Activated CD4-positive, alpha-beta T cell treated with anti-CD3 and anti-CD28 coated beads, Interleukin-2, amount 10 ng/mL, durations not matched to agents 7 days and 5 days (primary cell): ENCODE measurements at regions not wholly inside any gene's neighbourhood (a gene's known extent, or its start where the extent isn't known, plus 50 kb on each side); places are given as distances from the start of the nearest gene placed in this dataset.

ENCODE experiments used
- CTCF ChIA-PET: fragments of 350-600 bp; sonication (Branson Sonifier 250); formaldehyde crosslinking; loops from one replicate; lab custom pipeline; 2021; ENCODE audit warnings: antibody characterized with exemption; lab: Charles Lee
- POLR2A ChIA-PET: fragments of 350-600 bp; sonication (Branson Sonifier 250); formaldehyde crosslinking; loops from one replicate; lab custom pipeline; 2021; ENCODE audit warnings: antibody characterized with exemption; lab: Charles Lee
- DNase-seq: peaks from one replicate; pipeline ENCODE4 v3.0.0-alpha.2; 2020
- H3K27ac Mint-ChIP-seq: one replicate; pipeline ENCODE4 v1.8.0; 2021; ENCODE audit warnings: mild to moderate bottlenecking, moderate library complexity, mixed read lengths
- H3K27me3 Mint-ChIP-seq: one replicate; pipeline ENCODE4 v1.8.0; 2021; ENCODE audit warnings: mixed read lengths
- H3K36me3 Mint-ChIP-seq: one replicate; pipeline ENCODE4 v1.8.0; 2021; ENCODE audit warnings: low read depth, mixed read lengths
- H3K4me1 Mint-ChIP-seq: one replicate; pipeline ENCODE4 v1.8.0; 2021; ENCODE audit warnings: mixed read lengths
- H3K4me3 Mint-ChIP-seq: one replicate; pipeline ENCODE4 v1.8.0; 2021; ENCODE audit warnings: mild to moderate bottlenecking, moderate library complexity, mixed read lengths
- H3K9me3 Mint-ChIP-seq: one replicate; pipeline ENCODE4 v1.8.0; 2021; ENCODE audit warnings: mixed read lengths

DNA sequence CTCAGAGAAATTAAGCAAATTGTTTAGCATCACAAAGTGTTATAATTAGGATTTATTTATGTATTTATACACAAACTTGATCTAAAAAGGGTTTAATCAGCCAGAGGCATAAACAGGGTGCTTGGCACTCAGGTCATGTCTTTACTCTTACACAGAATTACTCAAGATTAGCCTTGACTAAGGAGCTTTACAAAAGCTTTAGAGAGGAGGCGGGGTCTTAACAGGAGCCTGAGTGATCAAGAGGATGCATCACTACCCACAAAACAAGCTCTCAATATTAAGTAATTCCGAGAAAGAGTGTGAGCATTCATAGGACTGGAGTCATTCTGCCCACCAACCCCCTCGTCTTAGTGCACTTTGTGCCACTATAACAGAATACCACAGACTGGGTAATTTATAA lies 103.0 kb downstream of the SPATA19 start:
- Mint-ChIP-seq H3K27ac (no peak overlapping the region), H3K4me3 (no peak overlapping the region), H3K9me3 (no peaks in the 10 kb centered on the region), H3K27me3 (no peaks in the 10 kb centered on the region), H3K36me3 (no peaks in the 10 kb centered on the region), H3K4me1 (no peaks in the 10 kb centered on the region)
- ChIA-PET CTCF (no interaction called here), POLR2A (no interaction called here)
- no peak for DNase-seq

DNA sequence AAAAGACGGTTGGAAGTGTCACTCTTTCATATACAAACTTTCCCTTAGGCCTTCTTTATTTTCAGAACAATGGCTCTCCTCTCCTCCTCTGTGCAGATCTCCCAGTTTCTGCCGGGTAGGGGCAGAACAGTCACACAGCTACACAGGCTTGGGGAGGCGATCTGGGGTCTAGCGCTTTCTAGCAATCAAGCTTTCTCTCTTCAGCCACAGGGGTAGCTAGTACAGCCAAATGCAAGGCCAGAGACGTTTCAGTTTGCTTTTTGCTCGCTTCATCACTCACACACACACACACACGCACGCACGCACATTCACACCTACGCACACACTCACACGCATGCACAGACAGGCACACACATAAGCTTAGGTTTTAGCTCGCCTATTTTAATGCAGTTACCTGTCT lies 104.3 kb downstream of the SPATA19 start:
- POLR2A ChIA-PET = no interaction called here
- Mint-ChIP-seq H3K36me3 (no peaks in the 10 kb centered on the region), H3K4me3 (no peak overlapping the region), H3K27me3 (no peaks in the 10 kb centered on the region), H3K4me1 (no peaks in the 10 kb centered on the region), H3K9me3 (no peaks in the 10 kb centered on the region), H3K27ac (no peak overlapping the region)
- no peak for DNase-seq
- CTCF ChIA-PET = no interaction called here

DNA sequence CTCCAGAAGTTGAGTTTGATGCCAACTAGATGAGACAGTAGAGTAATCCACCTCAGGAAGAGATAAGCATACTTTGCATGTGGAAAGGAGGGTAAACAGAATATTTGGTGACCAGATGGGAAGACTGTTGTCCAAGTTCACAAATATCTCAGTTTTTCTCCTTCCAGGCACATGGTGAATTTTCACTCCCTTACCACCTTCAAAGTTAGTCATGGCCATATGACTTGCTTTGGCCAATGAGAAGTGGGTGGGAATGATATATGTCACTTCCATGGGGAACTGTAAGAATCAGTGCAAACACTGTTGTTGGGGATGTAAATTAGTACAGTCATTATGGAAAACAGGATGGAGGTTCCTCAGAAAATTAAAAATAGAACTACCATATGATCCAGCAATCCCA lies 105.8 kb downstream of the SPATA19 start:
- H3K4me3 Mint-ChIP-seq = no peak overlapping the region
- ChIA-PET POLR2A (no interaction called here), CTCF (no interaction called here)
- no peaks in the 10 kb centered on the region for H3K9me3 Mint-ChIP-seq
- no peak for DNase-seq
- no peak overlapping the region for H3K27ac Mint-ChIP-seq
- no peaks in the 10 kb centered on the region for H3K4me1 Mint-ChIP-seq
- no peaks in the 10 kb centered on the region for H3K36me3 Mint-ChIP-seq
- no peaks in the 10 kb centered on the region for H3K27me3 Mint-ChIP-seq

DNA sequence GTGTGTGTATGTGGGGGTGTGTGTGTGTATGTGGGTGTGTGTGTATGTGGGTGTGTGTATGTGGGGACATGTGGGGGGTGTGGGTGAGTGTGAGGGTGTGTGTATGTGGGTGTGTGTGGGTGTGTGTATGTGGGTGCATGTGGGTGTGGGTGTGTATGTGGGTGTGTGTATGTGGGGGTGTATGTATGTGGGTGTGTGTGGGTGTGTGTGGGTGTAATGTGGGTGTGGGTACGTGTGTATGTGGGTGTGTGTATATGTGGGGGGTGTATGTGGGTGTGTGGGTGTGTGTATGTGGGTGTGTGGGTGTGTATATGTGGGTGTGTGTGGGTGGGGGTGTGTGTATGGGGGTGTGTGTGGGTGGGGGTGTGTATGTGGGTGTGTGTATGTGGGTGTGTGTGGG lies 106.7 kb downstream of the SPATA19 start:
- Mint-ChIP-seq H3K9me3 (no peaks in the 10 kb centered on the region), H3K27ac (no peak overlapping the region), H3K4me3 (no peak overlapping the region), H3K36me3 (no peaks in the 10 kb centered on the region), H3K4me1 (no peaks in the 10 kb centered on the region), H3K27me3 (no peaks in the 10 kb centered on the region)
- CTCF ChIA-PET = no interaction called here
- POLR2A ChIA-PET = no interaction called here
- DNase-seq = no peak

DNA sequence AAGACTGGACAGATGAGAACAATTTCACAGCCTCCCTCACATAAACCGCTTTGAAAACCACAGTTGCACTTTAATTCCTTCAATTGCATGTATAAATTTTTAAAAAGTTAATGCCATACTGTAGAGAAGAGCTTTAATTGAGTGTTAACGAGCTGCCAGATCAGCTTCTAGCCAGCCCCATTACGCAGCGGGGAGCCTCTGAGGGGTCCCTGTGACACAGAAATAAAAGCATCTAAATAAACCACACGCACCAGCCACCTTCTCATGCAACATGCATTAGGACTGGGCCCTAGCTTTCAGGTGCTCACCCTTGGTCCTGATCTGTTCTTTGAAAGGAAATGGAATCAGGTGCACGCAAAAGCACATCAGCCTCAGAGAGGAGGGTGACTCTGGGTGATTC lies 111.7 kb downstream of the SPATA19 start:
- Mint-ChIP-seq H3K9me3 (no peaks in the 10 kb centered on the region), H3K27ac (no peak overlapping the region), H3K27me3 (no peaks in the 10 kb centered on the region), H3K36me3 (no peaks in the 10 kb centered on the region), H3K4me3 (no peak overlapping the region), H3K4me1 (no peaks in the 10 kb centered on the region)
- ChIA-PET POLR2A (no interaction called here), CTCF (no interaction called here)
- no peak for DNase-seq

DNA sequence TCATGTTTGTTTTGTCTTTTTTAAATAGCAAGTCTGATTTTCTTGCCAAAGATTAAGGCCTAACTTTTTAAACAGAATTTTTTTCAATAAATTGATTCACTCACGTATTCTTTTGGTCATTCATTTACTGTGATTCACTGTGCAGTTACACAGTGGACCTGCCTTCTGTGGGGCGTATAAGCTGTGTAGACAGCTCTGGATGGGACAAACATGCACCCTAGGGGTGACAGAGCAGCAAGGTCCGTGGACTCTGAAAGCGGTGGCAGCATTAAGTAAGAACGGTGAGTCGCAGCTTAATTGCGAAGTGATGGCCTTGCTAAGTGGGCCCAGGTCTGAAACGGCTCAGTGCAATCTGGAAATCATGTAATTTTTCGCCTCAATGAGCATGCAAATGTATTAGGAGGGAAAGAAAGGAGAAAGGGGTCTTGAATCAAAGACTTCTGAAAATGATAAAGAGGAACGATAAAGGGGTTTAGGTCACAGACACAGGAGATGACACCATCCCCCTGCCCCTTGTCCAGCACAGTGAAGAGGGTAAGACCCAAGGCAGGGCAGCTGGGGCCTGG lies 113.1 kb downstream of the SPATA19 start:
- ChIA-PET POLR2A (no interaction called here), CTCF (no interaction called here)
- no peak for DNase-seq
- Mint-ChIP-seq H3K4me3 (no peak overlapping the region), H3K9me3 (no peaks in the 10 kb centered on the region), H3K27ac (no peak overlapping the region), H3K4me1 (no peaks in the 10 kb centered on the region), H3K27me3 (no peaks in the 10 kb centered on the region), H3K36me3 (no peaks in the 10 kb centered on the region)

DNA sequence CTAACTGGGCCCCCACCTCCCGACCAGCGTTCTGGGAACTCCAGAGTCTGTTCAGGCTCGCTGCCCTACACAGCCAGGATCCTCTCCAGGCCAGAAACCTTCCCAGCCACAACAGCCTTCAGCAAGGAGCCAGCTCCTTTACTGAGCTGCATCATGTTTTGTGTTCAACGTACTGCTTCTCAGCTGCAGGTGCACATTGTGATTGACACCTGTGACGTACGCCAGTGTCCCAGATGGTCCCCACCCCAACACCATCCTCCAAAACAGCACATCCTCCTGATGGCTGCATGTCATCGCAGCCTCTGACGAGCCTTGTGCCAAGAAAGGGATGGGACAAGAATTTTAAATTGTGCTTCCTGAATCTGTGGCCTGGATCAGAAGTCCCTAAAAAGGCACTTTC lies 117.5 kb downstream of the SPATA19 start:
- Mint-ChIP-seq H3K36me3 (no peaks in the 10 kb centered on the region), H3K27me3 (no peaks in the 10 kb centered on the region), H3K9me3 (no peaks in the 10 kb centered on the region), H3K4me1 (no peaks in the 10 kb centered on the region), H3K4me3 (no peak overlapping the region), H3K27ac (no peak overlapping the region)
- POLR2A ChIA-PET = no interaction called here
- no peak for DNase-seq
- CTCF ChIA-PET = no interaction called here

DNA sequence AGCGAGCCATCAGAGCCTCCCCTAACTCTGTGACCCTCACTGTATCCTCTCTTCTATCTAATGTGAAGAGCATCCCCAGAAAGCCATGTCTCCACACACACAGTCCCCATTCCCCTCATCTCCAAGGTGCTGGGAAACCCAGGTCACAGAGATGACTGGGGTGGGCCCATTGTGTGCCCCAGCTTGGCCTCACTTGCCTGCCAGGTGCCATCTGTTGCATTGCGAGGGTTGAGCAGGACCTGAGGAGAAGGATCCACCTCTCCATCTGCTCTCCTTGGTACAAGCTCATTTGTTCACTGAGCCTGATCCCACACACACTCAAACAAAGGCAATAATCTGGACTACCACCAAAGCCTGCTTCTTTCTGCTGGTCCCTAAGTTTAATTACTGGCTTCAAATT lies 118.8 kb downstream of the SPATA19 start:
- Mint-ChIP-seq H3K36me3 (no peaks in the 10 kb centered on the region), H3K27ac (no peak overlapping the region), H3K4me3 (no peak overlapping the region), H3K27me3 (no peaks in the 10 kb centered on the region), H3K9me3 (no peaks in the 10 kb centered on the region), H3K4me1 (no peaks in the 10 kb centered on the region)
- DNase-seq = no peak
- ChIA-PET CTCF (interaction anchor here (1.6 kb wide), 1 partner anchor 15 kb away, joined by 3 read pairs; no protein-coding TSS in a partner anchor), POLR2A (no interaction called here)

DNA sequence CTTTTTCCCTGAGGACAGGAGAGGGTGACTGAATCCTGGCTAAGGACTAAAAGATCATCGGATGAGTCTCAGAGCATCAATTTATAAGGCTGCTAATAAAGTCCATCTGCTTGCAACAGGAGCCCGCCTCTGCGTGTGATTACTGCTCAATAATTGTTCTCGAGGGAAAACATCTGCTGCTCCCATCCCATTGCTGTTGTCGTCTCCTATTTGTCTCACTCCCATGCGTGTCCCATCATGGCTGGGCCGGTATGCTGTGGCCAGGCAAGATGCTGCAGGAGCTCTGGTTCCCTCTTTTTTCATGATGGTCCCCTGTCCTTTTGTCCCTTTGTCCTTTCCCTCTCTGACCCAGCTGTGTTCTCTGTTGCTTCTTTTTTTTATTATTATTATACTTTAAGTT lies 121.2 kb downstream of the SPATA19 start:
- Mint-ChIP-seq H3K27me3 (no peaks in the 10 kb centered on the region), H3K4me3 (no peak overlapping the region), H3K27ac (no peak overlapping the region)

DNA sequence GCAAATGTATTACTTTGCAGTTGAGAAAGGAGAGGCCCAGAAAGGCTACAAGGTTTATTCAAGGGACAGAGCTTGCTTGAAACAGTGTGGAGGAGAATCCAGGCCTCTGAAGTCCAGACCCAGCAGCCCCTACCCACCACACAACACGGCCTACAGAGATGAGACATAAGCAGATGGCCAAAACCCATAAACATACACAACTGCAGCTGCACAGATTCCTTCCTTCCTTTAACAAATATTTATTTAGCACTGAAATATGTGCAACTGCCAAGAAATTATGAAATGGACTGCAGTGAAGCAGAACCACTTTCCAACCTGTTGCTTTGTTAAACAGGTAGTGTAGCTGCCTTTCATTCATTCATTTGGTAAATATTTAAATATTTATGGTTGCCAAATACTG lies 122.3 kb downstream of the SPATA19 start:
- no peaks in the 10 kb centered on the region for H3K36me3 Mint-ChIP-seq
- H3K27ac Mint-ChIP-seq = no peak overlapping the region
- no peak overlapping the region for H3K4me3 Mint-ChIP-seq
- DNase-seq = no peak
- H3K9me3 Mint-ChIP-seq = no peaks in the 10 kb centered on the region
- no peaks in the 10 kb centered on the region for H3K27me3 Mint-ChIP-seq
- ChIA-PET CTCF (no interaction called here), POLR2A (no interaction called here)
- no peaks in the 10 kb centered on the region for H3K4me1 Mint-ChIP-seq

More for the DNA sequence above, 121.2 kb downstream of the SPATA19 start:
- Mint-ChIP-seq H3K4me1 (no peaks in the 10 kb centered on the region), H3K36me3 (no peaks in the 10 kb centered on the region), H3K9me3 (no peaks in the 10 kb centered on the region)
- ChIA-PET POLR2A (no interaction called here), CTCF (no interaction called here)
- no peak for DNase-seq

DNA sequence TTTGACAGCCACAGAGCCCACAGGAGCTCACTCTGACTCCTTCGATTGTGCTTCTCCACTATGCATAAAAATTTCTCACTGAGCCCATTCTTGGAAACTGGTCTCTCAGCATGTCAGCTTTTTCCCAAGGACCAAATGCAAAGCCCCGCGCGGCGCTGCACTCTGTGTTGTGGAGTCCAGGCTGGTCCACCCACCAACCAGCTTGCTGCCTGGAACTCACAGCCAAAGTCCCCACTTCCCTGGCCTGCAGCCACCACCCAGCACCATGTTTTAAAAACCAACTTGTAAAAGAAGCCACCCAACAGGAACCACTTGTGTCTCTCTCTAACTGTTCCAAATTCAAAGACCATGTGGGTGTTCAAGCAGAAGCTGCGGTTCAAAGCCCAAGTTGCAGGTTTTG lies 124.4 kb downstream of the SPATA19 start:
- Mint-ChIP-seq H3K27ac (no peak overlapping the region), H3K36me3 (no peaks in the 10 kb centered on the region)

DNA sequence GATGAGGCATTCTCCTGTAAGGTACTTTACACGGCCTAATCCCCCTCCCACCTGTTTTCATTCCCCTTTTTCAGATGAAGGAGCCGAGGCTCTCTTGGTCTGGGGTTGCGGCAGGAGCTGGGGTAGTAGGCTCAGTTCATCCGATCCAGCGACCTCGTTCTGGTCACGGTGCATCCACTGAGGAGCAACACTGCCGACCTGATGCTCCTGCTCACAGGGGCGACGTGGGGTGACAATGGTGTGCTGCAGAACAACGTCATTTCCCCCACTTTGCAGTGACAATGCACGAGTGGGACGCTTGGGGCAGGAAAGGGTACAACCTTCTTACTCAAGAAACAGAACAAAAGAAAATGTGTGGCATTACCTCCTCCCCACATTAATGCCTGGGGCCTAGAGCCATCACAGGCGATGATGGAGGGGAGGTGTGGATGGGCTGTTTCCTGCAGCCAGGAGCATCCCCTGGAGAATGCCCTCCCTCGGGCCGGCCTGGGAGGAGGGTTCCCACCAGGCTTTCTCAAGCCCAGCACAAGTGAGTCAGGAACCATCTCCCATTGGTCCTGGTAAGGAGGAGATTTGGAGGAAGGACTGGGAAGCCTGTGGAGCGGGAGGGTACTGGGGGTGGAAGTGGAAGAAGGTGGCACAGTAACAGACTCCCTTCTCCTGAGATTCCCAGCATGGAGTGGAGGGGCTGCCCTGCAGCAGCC lies 125.6 kb downstream of the SPATA19 start:
- Mint-ChIP-seq H3K4me3 (no peak overlapping the region), H3K36me3 (no peaks in the 10 kb centered on the region), H3K4me1 (no peaks in the 10 kb centered on the region), H3K9me3 (no peaks in the 10 kb centered on the region), H3K27ac (no peak overlapping the region), H3K27me3 (no peaks in the 10 kb centered on the region)
- ChIA-PET POLR2A (no interaction called here), CTCF (no interaction called here)
- no peak for DNase-seq

More for the DNA sequence above, 124.4 kb downstream of the SPATA19 start:
- ChIA-PET POLR2A (no interaction called here), CTCF (no interaction called here)
- H3K4me1 Mint-ChIP-seq = no peaks in the 10 kb centered on the region
- H3K4me3 Mint-ChIP-seq = no peak overlapping the region
- no peak for DNase-seq
- H3K9me3 Mint-ChIP-seq = no peaks in the 10 kb centered on the region
- H3K27me3 Mint-ChIP-seq = no peaks in the 10 kb centered on the region

DNA sequence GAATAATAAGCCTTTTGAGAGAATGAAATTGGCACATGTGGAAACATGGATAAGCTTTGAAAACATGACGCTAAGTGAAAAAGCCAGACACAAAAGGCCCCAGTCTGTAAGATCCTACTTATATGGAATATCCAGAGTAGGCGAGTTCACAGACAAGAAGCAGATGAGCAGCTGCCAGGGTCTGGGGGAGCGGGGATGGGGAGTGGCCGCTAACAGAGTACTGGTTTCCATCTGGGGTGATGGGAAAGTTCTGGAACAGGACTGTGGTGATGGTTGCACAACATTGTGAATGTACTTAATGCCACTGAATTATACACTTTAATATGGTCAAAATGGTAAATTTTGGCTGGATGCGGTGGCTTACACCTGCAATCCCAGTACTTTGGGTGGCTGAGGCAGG lies 126.5 kb downstream of the SPATA19 start:
- POLR2A ChIA-PET = no interaction called here

DNA sequence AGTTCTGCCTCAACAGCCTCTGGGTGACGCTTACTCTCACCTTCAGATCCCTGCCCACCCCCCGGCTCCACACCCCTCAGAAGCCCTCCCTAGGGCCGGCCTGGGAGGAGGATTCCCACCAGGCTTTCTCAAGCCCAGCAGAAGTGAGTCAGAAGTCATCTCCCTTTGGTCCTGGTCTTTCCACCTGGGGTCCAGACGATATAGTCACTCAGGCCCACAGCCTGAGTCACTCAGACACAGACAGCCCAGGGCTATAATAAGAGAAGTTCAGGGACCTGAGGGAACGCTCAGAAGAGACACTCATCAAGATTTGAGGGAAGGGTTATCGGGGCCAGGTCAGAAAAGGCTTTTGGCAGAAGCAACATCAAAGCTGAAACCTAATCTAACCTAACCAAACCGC lies 127.1 kb downstream of the SPATA19 start:
- POLR2A ChIA-PET = no interaction called here
- no peak overlapping the region for H3K27ac Mint-ChIP-seq

More for the DNA sequence above, 126.5 kb downstream of the SPATA19 start:
- CTCF ChIA-PET = no interaction called here
- H3K9me3 Mint-ChIP-seq = no peaks in the 10 kb centered on the region
- no peak overlapping the region for H3K4me3 Mint-ChIP-seq
- H3K36me3 Mint-ChIP-seq = no peaks in the 10 kb centered on the region
- no peaks in the 10 kb centered on the region for H3K27me3 Mint-ChIP-seq
- no peak overlapping the region for H3K27ac Mint-ChIP-seq
- DNase-seq = no peak
- H3K4me1 Mint-ChIP-seq = no peaks in the 10 kb centered on the region

More for the DNA sequence above, 127.1 kb downstream of the SPATA19 start:
- Mint-ChIP-seq H3K36me3 (no peaks in the 10 kb centered on the region), H3K4me1 (no peaks in the 10 kb centered on the region), H3K27me3 (no peaks in the 10 kb centered on the region), H3K9me3 (no peaks in the 10 kb centered on the region), H3K4me3 (no peak overlapping the region)
- CTCF ChIA-PET = no interaction called here
- no peak for DNase-seq
